ENCODE measurements at regions not wholly inside any gene's neighbourhood (a gene's known extent, or its start where the extent isn't known, plus 50 kb on each side); places are given as distances from the start of the nearest gene placed in this dataset.

DNA sequence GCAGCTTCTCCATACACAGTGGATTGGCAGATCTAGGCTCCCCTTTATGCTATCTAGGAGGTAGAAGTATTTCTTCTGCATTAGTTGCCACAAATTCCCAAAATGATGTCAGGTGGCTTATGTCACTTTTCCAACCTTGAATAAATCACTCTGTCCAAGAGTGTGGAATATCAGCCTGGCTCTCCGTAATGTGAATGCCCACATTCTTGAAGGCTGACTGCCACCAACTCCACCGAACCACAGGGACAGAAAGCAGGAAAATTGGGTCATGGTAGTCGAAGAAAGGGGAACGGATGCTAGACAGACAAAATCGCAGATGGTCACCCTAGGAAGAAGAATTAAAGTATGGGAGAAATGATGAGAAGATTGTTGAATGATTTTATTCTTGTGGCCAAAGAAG, 624.9 kb upstream of the CDH2 start:
- TF ChIP-seq, protein P1, sequence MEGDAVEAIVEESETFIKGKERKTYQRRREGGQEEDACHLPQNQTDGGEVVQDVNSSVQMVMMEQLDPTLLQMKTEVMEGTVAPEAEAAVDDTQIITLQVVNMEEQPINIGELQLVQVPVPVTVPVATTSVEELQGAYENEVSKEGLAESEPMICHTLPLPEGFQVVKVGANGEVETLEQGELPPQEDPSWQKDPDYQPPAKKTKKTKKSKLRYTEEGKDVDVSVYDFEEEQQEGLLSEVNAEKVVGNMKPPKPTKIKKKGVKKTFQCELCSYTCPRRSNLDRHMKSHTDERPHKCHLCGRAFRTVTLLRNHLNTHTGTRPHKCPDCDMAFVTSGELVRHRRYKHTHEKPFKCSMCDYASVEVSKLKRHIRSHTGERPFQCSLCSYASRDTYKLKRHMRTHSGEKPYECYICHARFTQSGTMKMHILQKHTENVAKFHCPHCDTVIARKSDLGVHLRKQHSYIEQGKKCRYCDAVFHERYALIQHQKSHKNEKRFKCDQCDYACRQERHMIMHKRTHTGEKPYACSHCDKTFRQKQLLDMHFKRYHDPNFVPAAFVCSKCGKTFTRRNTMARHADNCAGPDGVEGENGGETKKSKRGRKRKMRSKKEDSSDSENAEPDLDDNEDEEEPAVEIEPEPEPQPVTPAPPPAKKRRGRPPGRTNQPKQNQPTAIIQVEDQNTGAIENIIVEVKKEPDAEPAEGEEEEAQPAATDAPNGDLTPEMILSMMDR (IDR thresholded peaks at IDR 0.05), result no peak
- Mint-ChIP-seq H3K4me1 (ENCODE audit: low read depth) (no peaks in the 10 kb centered on the region), H3K27ac (ENCODE audit: unreplicated experiment) (no peak overlapping the region), H3K36me3 (ENCODE audit: low read depth) (no peaks in the 10 kb centered on the region), H3K4me3 (ENCODE audit: unreplicated experiment) (no peak overlapping the region), H3K27me3 (ENCODE audit: low read depth) (no peaks in the 10 kb centered on the region), H3K9me3 (ENCODE audit: low read depth) (no peaks in the 10 kb centered on the region)
- DNase-seq (ENCODE audit: low spot score), result no peak

DNA sequence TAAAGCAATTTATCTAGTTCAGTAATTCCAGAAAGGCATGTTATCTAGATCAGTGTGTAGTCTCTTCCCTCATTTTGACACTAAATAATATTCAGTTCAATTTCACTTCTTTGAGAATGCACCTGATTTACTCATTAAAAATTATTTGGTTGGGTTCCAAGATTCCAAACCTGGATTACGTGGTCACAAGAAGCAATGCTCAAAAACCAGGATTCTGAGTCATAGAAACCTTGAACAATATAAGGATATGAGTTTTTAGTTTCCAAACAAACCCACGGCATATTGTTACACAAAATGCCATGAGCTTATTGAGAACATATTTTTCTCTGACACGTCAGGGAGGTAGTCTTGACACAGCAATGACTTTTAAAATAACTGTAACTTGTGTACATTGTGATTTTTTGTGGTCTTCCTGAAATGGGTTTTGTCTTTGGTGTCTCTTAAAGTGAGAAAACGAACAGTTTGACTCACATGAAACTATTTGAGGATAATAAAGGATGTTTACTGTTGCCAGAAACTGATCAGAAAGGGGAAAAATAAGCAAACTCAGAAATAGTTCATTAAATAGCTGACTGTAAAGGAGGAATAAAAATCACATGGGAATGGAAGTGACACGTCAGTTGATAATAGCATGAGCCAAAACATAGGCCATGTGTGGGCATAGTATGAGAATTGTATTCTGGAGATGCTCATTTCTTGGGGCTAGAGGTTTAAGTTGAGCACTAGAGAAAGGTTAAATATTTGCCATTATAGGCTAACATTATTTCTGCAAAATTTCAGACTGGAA, 617.7 kb upstream of the CDH2 start:
- no peak for DNase-seq (ENCODE audit: low spot score)
- peaks cover 23% of the 10 kb centered on the region for H3K4me1 Mint-ChIP-seq (ENCODE audit: low read depth)
- no peaks in the 10 kb centered on the region for H3K27me3 Mint-ChIP-seq (ENCODE audit: low read depth)
- TF ChIP-seq, protein P1 (IDR thresholded peaks at IDR 0.05), result no peak
- H3K4me3 Mint-ChIP-seq (ENCODE audit: unreplicated experiment), result no peak overlapping the region
- H3K9me3 Mint-ChIP-seq (ENCODE audit: low read depth), result no peaks in the 10 kb centered on the region
- H3K27ac Mint-ChIP-seq (ENCODE audit: unreplicated experiment), result no peak overlapping the region
- H3K36me3 Mint-ChIP-seq (ENCODE audit: low read depth), result no peaks in the 10 kb centered on the region

DNA sequence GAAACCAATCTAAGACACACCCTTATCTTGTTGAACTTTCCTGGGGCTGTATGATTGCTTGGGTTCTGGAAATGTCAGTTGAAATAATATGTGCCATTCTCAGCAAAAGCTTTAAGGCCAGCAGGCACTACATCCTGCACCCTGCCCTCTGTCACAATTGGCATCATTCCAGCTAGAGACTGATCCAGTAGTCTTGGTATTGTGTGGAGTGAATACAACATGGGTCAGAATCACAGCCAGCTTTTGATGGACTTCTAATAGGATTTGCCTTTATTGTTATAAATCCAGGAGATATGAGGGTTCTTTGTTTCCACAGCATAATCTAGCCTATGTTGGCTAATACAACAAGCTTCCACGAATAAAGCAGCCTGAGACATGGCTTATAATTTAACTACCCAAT, 617.0 kb upstream of the CDH2 start:
- Mint-ChIP-seq H3K9me3 (ENCODE audit: low read depth) (no peaks in the 10 kb centered on the region), H3K4me1 (ENCODE audit: low read depth) (peaks cover 24% of the 10 kb centered on the region), H3K27me3 (ENCODE audit: low read depth) (no peaks in the 10 kb centered on the region), H3K36me3 (ENCODE audit: low read depth) (no peaks in the 10 kb centered on the region), H3K27ac (ENCODE audit: unreplicated experiment) (no peak overlapping the region), H3K4me3 (ENCODE audit: unreplicated experiment) (no peak overlapping the region)
- no peak for DNase-seq (ENCODE audit: low spot score)
- TF ChIP-seq, protein P1 (IDR thresholded peaks at IDR 0.05), result no peak

DNA sequence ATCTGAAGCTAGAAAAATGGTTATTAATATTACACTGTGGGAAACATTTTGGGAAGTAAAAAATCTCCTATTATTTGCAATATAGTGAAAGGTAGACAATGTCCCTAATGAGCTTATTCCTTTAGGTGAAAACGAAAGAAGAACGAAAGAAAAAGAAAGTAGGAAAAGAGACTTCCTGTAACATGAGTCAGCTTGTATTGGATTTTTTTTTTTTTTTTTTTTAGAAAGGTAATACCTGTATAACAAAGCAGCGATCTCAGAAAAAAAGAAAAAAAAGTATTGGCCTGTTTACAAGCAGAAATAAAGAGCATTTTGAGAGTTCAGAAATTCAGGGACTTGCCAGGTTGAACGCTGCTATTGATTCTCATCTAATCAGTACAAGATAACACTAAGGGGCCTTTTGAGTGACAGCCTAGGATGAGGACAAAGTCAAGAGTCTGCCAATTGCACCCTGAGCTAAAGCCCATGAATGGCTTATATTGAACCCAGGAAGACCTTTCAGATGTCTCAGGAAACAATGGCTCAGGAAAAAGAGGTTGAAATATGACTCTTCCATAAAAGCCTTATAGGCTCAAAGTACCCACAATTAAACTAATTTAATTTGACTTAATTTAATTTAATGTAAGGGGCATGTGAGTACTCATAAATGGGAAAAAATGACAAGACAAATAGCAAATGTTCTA, 615.6 kb upstream of the CDH2 start:
- no peak overlapping the region for H3K27ac Mint-ChIP-seq (ENCODE audit: unreplicated experiment)
- TF ChIP-seq, protein P1 (IDR thresholded peaks at IDR 0.05), result no peak
- DNase-seq (ENCODE audit: low spot score), result no peak
- H3K4me3 Mint-ChIP-seq (ENCODE audit: unreplicated experiment), result no peak overlapping the region
- H3K4me1 Mint-ChIP-seq (ENCODE audit: low read depth), result peaks cover 29% of the 10 kb centered on the region
- H3K36me3 Mint-ChIP-seq (ENCODE audit: low read depth), result no peaks in the 10 kb centered on the region
- H3K9me3 Mint-ChIP-seq (ENCODE audit: low read depth), result no peaks in the 10 kb centered on the region
- H3K27me3 Mint-ChIP-seq (ENCODE audit: low read depth), result no peaks in the 10 kb centered on the region

DNA sequence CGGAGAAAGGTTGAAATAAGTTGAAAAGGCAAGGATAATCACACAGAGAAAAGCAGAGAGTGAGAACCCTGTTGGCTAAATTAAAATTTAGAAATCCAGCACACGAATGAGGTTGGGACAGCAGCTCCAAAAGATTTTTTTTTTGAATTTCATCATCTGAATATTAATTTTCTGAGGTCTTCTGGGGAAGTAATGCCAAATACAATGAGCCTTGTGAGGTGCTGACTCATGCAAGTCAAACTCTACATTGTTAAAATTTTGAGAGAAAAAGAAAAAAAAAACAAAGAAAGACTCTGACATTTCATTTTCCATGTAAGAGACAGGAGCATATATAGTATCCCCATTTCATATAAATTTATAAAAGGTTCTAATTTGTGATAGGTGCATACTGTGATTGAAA, 614.2 kb upstream of the CDH2 start:
- H3K9me3 Mint-ChIP-seq (ENCODE audit: low read depth), result no peaks in the 10 kb centered on the region
- DNase-seq (ENCODE audit: low spot score), result no peak
- peaks cover 39% of the 10 kb centered on the region for H3K4me1 Mint-ChIP-seq (ENCODE audit: low read depth)
- H3K4me3 Mint-ChIP-seq (ENCODE audit: unreplicated experiment), result no peak overlapping the region
- TF ChIP-seq, protein P1 (IDR thresholded peaks at IDR 0.05), result no peak
- H3K36me3 Mint-ChIP-seq (ENCODE audit: low read depth), result no peaks in the 10 kb centered on the region
- no peaks in the 10 kb centered on the region for H3K27me3 Mint-ChIP-seq (ENCODE audit: low read depth)
- H3K27ac Mint-ChIP-seq (ENCODE audit: unreplicated experiment), result no peak overlapping the region
